Nephron (organoid): ENCODE measurements at regions not wholly inside any gene's neighbourhood (a gene's known extent, or its start where the extent isn't known, plus 50 kb on each side); places are given as distances from the start of the nearest gene placed in this dataset.

ENCODE experiments used
- H3K27ac Mint-ChIP-seq, 3 experiments: 2 replicates each; pipeline ENCODE4 v1.8.0; 2020; ENCODE audit warnings: mixed read lengths in 3 of 3, mild to moderate bottlenecking in 2 of 3, moderate library complexity in 1 of 3
- H3K27me3 Mint-ChIP-seq: 2 replicates; pipeline ENCODE4 v1.8.0; 2021; ENCODE audit warnings: low read depth, mild to moderate bottlenecking, moderate library complexity, mixed read lengths
- H3K36me3 Mint-ChIP-seq: 2 replicates; pipeline ENCODE4 v1.8.0; 2020; ENCODE audit warnings: low read depth, mixed read lengths
- H3K4me1 Mint-ChIP-seq: 2 replicates; pipeline ENCODE4 v1.8.0; 2020; ENCODE audit warnings: mixed read lengths
- H3K4me3 Mint-ChIP-seq, 3 experiments: 2 replicates each; pipeline ENCODE4 v1.8.0; 2020; ENCODE audit warnings: mild to moderate bottlenecking in 3 of 3, mixed read lengths in 3 of 3, moderate library complexity in 2 of 3
- H3K9me3 Mint-ChIP-seq: 2 replicates; pipeline ENCODE4 v1.8.0; 2020; ENCODE audit warnings: mixed read lengths
- TF ChIP-seq, protein P1 (sequence below), 3 experiments: fragments of 200-600 bp; sonication (generic); IDR thresholded peaks; one replicate each; pipeline ENCODE4 v1.5.0; 2021; ENCODE audit warnings: antibody characterized with exemption in 3 of 3; ENCODE audit not compliant: unreplicated experiment in 3 of 3

DNA sequence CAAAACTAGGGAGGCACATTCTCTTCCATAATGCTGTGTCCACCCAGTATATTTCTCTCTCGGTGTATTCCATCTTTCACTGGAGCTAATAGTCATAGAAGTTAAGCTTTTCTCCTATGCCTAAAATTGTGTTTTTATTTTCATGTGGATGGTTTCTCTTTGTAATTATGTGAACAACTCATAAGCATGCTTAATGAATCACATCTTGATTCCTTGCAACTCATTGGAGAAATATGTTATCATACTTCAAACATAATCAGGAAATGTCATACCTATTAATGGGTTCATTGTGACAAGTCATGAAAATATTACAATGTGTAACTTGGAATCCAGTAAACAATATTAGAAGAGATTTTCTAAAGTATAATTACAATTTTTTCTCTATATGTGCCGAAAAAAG is 186.3 kb downstream of the SLC7A11 start:
- Mint-ChIP-seq H3K27me3 (no peaks in the 10 kb centered on the region), H3K9me3 (no peaks in the 10 kb centered on the region), H3K4me3 (no peak overlapping the region), H3K27ac (peak overlapping the region in 2 of 3 experiments; percentile 21 to 52), H3K4me1 (peaks cover 19% of the 10 kb centered on the region), H3K36me3 (no peaks in the 10 kb centered on the region)
- TF ChIP-seq, protein P1, sequence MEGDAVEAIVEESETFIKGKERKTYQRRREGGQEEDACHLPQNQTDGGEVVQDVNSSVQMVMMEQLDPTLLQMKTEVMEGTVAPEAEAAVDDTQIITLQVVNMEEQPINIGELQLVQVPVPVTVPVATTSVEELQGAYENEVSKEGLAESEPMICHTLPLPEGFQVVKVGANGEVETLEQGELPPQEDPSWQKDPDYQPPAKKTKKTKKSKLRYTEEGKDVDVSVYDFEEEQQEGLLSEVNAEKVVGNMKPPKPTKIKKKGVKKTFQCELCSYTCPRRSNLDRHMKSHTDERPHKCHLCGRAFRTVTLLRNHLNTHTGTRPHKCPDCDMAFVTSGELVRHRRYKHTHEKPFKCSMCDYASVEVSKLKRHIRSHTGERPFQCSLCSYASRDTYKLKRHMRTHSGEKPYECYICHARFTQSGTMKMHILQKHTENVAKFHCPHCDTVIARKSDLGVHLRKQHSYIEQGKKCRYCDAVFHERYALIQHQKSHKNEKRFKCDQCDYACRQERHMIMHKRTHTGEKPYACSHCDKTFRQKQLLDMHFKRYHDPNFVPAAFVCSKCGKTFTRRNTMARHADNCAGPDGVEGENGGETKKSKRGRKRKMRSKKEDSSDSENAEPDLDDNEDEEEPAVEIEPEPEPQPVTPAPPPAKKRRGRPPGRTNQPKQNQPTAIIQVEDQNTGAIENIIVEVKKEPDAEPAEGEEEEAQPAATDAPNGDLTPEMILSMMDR (IDR thresholded peaks at IDR 0.05; ENCODE audit: unreplicated experiment in 3 of 3), result no peak

DNA sequence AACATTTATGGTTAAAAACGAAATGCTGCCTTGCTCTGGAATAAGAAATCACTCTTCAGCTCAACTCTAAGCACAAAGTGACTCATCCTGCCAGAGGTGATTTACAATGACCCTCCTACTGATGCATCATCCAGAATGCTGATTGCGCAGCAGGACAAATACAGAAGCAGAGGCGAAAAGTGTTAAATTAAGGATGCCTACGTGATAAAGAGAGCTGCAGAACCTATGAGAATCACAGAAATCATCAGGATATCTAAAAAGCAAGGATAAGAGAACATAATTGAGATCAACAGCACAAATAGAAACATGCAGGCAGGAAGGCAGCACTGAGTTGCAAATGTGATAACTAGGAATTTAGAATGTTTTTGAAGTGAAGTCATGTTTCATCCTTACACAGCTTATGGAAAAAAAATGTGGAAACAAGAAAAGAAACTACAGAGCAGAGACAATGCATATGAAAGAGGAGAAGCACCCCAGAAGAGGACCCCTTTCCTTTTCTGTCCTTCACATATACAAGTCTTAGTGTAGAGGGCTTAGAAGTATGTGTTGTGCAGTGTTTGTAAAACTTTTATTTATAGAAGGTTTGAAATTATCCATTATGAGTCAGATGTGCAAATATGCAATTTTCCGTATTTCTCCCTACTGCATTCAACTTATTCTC is 188.4 kb downstream of the SLC7A11 start:
- H3K27ac Mint-ChIP-seq, result peak overlapping the region; percentile 69 to 92 (median 77)
- H3K4me1 Mint-ChIP-seq, result peaks cover 29% of the 10 kb centered on the region
- peak overlapping the region in 2 of 3 experiments; percentile 11 to 22 for H3K4me3 Mint-ChIP-seq
- TF ChIP-seq, protein P1 (IDR thresholded peaks at IDR 0.05; ENCODE audit: unreplicated experiment in 3 of 3), result no peak
- no peaks in the 10 kb centered on the region for H3K36me3 Mint-ChIP-seq
- H3K9me3 Mint-ChIP-seq, result no peaks in the 10 kb centered on the region
- H3K27me3 Mint-ChIP-seq, result no peaks in the 10 kb centered on the region

DNA sequence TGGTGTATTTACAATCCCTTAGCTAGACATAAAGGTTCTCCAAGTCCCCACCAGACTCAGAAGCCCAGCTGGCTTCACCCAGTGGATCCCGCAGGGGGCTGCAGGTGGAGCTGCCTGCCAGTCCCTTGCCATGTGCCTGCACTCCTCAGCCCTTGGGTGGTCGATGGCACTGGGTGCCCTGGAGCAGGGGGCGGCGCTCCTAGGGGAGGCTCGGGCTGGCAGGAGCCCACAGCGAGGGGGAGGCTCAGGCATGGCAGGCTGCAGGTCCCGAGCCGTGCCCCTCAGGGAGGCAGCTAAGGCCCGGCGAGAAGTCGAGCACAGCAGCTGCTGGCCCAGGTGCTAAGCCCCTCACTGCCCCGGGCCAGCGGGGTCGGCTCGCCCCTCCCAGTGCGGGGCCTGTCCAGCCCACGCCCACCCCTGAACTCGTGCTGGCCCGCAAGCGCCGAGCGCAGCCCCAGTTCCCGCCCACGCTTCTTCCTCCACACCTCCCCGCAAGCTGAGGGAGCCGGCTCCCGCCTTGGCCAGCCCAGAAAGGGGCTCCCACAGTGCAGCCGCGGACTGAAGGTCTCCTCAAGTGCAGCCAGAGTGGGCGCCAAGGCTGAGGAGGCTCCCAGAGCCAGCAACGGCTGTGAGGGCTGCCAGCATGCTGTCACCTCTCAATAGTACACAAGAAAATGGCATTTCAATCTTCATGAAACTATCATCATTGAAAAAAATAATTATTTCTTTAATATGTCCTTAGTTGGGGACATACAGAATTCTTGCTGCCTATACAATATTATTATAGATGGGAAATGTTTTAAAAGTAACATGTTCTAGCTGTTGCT is 189.1 kb downstream of the SLC7A11 start:
- H3K4me3 Mint-ChIP-seq, result no peak overlapping the region
- H3K27me3 Mint-ChIP-seq, result no peaks in the 10 kb centered on the region
- no peaks in the 10 kb centered on the region for H3K9me3 Mint-ChIP-seq
- peaks cover 29% of the 10 kb centered on the region for H3K4me1 Mint-ChIP-seq
- no peaks in the 10 kb centered on the region for H3K36me3 Mint-ChIP-seq
- H3K27ac Mint-ChIP-seq, result peak overlapping the region; percentile 69 to 92 (median 77)
- TF ChIP-seq, protein P1 (IDR thresholded peaks at IDR 0.05; ENCODE audit: unreplicated experiment in 3 of 3), result no peak

DNA sequence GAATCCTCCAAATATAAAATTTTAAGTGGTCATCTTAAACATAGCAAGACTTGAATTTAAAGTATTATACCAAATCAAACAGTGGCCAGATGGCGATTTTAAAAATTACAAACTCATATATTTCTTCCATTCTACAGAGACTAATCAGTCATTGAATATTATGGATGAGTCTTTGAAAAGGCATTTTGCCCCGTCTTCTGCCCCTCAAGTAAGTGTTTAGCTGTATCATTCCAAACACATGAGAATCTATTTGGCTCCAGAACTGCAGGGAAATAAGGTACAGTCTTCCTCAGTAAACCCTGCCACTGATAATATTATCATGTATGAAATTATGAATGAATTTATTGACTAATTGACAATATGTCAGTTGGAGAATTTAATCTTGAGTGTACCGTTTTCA is 191.0 kb downstream of the SLC7A11 start:
- TF ChIP-seq, protein P1 (IDR thresholded peaks at IDR 0.05; ENCODE audit: unreplicated experiment in 3 of 3), result no peak
- no peaks in the 10 kb centered on the region for H3K36me3 Mint-ChIP-seq
- no peaks in the 10 kb centered on the region for H3K9me3 Mint-ChIP-seq
- no peak overlapping the region for H3K27ac Mint-ChIP-seq
- no peak overlapping the region for H3K4me3 Mint-ChIP-seq
- H3K27me3 Mint-ChIP-seq, result no peaks in the 10 kb centered on the region
- peaks cover 29% of the 10 kb centered on the region for H3K4me1 Mint-ChIP-seq

GRCh38 chr4:138050601-138051000 is 191.5 kb downstream of the SLC7A11 start:
- Mint-ChIP-seq H3K4me3 (no peak overlapping the region), H3K9me3 (no peaks in the 10 kb centered on the region)

More at GRCh38 chr4:138050601-138051000, 191.5 kb downstream of the SLC7A11 start:
- Mint-ChIP-seq H3K27ac (no peak overlapping the region), H3K4me1 (peaks cover 29% of the 10 kb centered on the region), H3K27me3 (no peaks in the 10 kb centered on the region), H3K36me3 (no peaks in the 10 kb centered on the region)
- TF ChIP-seq, protein P1 (IDR thresholded peaks at IDR 0.05; ENCODE audit: unreplicated experiment in 3 of 3), result no peak
